SK-MEL-5 (cell line): ENCODE measurements at regions not wholly inside any gene's neighbourhood (a gene's known extent, or its start where the extent isn't known, plus 50 kb on each side); places are given as distances from the start of the nearest gene placed in this dataset.
A peak's percentile ranks its signal among the peaks of the same experiment; 100 is the strongest.
"Not testable (repeated sequence)": the region's sequence is repeated elsewhere in the genome, so short reads cannot be mapped to it uniquely, and the experiment has no call there.

ENCODE experiments used
- DNase-seq: peaks from one replicate; pipeline ENCODE4 v3.0.0-alpha.2; 2016; ENCODE audit warnings: low read depth, low spot score
- in situ Hi-C: cut with HindIII; loops from 2 replicates; pipeline ENCODE4 v1.10.0; 2016; ENCODE audit warnings: low sequenced_read_pairs, high pct_unique_total_duplicates, low pct_unique_long_range_greater_than_20kb

GRCh38 chr4:24382381-24382780 is 202.0 kb downstream of the DHX15 start:
- DNase-seq, result no peak
- in situ Hi-C loops, result no loop called here

DNA sequence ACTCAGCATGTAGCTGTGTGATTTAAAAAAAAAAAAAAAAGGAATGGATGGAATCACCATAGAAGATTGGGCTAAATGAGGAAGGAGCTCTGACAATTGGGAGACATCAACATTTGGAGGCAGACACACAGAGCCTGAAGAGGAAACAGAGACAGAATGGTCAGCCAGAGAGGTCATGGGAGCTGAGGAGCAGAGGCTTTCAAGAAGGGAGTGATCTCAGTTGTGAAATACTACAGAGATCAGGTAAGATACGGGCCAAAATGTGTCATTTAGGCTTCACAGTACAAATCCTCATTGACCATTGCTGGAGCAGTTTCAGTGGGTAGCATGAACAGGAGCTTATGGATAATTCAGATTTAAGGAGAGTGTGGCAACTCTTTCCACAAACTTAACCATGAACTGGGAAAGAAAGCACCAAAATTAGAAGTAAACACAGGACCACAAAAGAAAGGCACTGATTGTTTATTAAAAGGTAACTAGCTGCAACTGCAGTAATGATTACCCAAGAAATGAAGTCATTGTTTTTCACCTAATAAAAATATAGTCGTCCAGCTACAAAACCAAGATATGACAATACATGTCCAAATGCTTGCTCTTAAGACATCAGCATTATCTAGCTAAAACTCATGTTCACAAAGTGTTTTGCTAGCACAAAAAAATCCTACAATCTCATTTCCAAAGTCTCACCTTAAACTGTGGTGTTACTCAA is 203.2 kb downstream of the DHX15 start:
- in situ Hi-C loops, result no loop called here
- no peak for DNase-seq

DNA sequence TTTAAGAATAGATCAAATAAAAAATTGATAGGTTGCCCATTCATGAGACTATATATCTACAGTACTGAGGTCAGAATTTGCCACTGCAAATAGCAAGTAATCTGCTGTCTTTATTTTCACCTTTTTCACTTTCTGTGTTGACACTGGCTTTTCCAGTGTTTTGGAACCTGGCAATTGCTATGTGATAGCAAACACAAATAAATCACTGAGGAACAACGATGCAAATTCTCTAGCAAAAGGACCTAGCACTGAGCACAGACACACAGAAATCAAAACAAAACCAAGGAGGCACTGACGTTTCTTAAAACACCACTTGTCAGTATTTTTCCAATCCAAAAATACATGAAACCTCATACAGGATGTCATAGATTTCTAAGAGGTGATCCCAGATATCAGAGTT is 210.7 kb downstream of the DHX15 start:
- no peak for DNase-seq
- in situ Hi-C loops, result no loop called here

DNA sequence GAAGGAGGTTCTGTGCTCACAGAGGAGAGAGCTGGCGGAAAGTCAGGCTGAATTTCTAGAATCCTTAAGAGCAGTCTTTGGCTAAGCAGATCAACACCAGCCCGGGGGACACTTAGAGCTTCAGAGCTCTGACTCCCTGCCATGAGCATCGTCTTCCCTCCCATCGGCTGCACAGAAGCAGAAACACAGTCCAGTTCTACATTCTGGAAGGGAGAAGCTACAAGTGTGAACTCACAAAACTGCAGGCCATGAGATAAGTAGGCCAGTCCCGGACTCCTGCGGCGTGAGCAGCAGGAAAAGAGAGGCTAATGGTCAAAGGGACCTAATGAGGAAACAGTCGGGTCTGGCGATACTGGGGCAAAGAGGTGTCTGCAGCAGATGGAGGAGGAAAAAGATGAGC is 211.5 kb downstream of the DHX15 start:
- DNase-seq, result no peak
- in situ Hi-C loops, result no loop called here

DNA sequence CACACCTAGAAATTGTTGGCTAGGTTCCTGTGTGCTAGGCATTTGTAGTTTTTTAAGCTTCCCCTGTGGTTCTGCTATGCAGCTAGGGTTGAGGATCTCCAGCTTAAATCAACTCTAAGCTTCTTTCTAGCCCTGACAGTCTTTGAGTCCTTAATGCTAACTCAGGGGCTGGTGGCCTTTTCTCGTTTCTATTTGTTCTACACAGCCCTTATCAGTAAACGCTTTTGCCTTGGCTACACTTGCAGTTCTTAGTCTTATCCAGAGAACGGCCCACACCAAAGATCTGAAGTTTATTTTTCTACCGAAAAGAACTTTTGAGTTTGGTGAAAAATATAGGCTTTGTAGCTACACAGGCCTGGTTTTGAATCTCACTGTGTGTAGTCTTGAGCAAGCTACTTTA is 212.0 kb downstream of the DHX15 start:
- no peak for DNase-seq
- in situ Hi-C loops, result no loop called here

- no peak for DNase-seq
- in situ Hi-C loops, result no loop called here
Observed at GRCh38 chr4:24370421-24370820, 213.9 kb downstream of the DHX15 start.

GRCh38 chr4:24369507-24370029 is 214.8 kb downstream of the DHX15 start:
- DNase-seq, result no peak
- in situ Hi-C loops, result no loop called here

DNA sequence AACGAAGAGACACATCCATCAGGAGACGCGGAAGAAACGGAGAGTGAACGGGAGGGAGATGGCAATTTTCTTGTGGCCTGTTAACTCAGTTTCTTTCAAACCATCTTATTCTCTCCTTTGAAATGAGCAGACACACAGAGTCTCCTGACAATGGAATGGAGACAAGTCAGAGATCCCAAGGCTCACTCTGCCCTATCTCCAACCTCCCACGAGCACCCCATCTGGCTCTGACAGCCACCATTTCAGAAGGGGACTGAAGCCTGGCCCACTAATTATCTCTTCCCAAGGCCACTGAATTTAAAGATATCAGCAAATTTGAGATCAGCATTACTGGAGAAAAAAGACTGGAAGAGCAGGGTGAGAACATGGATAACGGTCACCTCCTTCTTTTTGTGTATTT is 215.6 kb downstream of the DHX15 start:
- in situ Hi-C loops, result no loop called here

DNA sequence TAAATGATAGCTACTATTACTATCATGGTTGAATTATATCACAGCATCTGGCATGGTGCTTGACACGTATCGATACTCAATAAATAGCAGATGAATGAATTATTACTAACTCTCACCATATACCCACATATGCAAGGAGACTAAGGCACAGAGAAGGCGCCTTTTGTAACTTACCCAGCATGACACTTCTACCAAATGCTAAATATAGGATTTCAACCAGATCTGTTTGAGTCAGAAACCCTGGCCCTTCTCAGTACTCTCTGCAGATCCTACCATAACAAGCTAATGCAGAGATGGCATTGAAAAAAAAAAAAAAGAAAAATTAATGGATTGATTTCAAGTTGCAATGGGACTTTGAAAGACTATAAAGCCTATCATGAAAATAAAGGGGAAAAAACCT is 219.5 kb downstream of the DHX15 start:
- in situ Hi-C loops, result no loop called here
- DNase-seq, result no peak

More for the DNA sequence above, 215.6 kb downstream of the DHX15 start:
- no peak for DNase-seq

GRCh38 chr4:24364249-24364648 is 220.1 kb downstream of the DHX15 start:
- in situ Hi-C loops, result no loop called here
- DNase-seq, result no peak

DNA sequence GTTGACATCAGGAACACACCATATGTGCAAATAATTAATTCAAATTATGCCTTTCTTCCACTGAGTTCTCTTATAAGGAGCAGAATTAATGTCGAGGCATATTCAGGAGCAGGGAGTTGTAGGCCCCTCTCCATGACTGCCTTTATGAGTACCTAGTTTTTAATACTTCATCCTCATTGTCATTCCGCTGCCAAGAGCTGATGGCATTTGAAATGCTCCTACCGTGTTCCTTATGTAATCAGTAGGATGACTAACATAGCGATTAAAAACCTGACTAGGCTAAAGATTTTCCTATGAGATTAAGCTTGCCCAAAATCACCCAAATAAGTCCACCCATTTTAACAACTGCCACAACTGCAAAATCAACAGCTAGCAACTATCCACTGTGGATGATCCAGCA is 220.6 kb downstream of the DHX15 start:
- DNase-seq, result no peak
- in situ Hi-C loops, result no loop called here

DNA sequence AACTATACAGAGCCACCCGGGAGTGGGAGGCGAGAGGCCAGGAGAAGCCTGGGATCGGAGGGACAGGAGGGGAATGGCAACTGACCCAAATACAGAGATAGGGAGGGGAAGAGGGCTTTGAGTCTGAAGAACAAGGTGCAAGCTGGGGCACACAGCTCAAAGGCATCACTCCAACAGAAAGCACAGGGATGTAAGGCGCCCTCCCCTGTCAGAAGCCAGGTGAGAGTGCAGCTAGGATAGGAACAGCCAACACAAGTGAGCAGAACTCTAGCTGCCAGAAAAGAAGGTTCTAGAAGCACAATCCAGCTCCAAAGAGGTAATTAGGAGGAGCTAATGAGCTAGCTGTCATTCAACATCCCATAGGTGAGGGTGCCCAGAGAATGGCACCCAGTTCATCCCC is 232.2 kb downstream of the DHX15 start:
- DNase-seq, result no peak
- in situ Hi-C loops, result no loop called here

- in situ Hi-C loops, result not testable (repeated sequence)
- peak; percentile 7 for DNase-seq
Observed at GRCh38 chr4:24349168-24349996, 235.0 kb downstream of the DHX15 start.

GRCh38 chr4:24339260-24339659 is 245.1 kb downstream of the DHX15 start:
- DNase-seq, result no peak
- in situ Hi-C loops, result no loop called here

DNA sequence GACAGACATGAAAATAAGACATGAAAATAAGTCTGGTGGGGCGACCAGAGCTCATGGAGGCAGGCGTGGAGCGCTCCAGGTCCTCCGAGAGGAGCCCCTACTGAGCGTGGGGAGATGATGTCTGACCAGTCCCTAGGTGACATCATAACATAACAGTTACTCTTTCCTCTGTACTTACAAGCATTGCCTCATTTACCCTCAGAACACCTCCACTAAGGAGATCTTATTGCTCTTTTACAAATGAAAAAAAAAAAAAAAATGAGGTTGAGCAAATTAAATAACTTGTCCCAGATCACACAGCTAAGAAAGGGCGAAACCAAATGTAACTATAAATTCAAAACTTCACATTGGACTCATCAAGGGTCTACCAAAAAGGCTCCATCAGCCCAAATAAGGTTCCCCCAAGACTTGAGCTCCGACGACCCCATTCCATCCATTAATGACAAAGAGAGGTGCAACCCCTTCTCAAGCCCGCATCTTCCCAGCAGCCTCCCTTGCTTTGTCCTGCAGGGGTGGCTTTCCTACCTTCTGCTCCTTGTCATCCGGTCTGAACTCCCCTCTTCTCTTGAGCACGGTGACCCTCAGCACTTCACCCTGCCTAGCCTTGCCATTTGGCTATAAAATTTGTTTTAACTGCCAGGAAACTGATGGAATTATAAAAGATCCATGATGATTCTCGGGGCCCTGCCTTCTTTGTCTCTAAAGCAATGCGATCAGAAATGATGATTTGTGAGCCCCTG is 246.7 kb downstream of the DHX15 start:
- no peak for DNase-seq
- in situ Hi-C loops, result no loop called here

DNA sequence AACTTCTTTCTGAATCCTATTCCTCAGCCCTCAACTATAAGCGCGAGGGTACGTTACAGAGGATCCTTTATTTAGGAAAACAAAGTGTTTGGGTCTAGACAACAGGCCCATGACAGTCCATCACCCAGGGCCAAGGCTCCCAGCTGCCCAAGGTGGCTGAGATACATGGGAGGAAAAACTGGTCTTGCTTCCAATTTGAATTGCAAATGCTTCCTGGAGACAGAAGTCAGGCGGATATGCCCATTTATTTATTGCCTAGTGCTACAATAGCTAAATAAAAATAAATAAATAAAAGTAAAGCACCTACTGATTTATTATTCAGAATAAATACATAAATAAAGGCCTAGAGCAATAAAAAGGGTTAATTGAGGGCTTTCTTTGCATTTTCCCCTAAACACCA is 248.7 kb downstream of the DHX15 start:
- no peak for DNase-seq
- in situ Hi-C loops, result no loop called here

DNA sequence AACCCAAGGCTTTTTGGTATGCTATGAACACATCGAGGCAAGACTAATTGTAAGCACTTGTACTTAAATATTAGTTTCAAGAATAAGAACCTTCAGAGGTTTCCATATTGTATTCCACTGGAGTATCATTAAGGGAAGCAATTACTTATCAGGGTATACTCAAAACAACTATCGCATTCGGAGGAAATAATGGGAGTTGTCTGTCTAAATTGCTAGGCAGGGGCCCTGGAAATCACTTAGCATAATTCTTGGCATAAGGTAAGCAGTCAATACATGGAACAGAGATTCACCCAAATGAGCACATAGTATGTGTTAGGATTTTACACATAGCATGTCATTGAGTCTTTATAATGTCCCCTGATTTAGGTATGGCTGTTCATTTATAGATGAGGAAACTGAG is 249.4 kb downstream of the DHX15 start:
- DNase-seq, result no peak
- in situ Hi-C loops, result no loop called here

GRCh38 chr4:24330573-24330972 is 253.8 kb downstream of the DHX15 start:
- no peak for DNase-seq
- in situ Hi-C loops, result no loop called here
